GM19395 (cell line): ENCODE measurements at regions not wholly inside any gene's neighbourhood (a gene's known extent, or its start where the extent isn't known, plus 50 kb on each side); places are given as distances from the start of the nearest gene placed in this dataset.
"Not testable (repeated sequence)": the region's sequence is repeated elsewhere in the genome, so short reads cannot be mapped to it uniquely, and the experiment has no call there.

Experiments
- ATAC-seq: cut with Tn5 transposase; IDR thresholded peaks from one replicate; pipeline ENCODE4 v1.9.1; 2021; ENCODE audit warnings: mild to moderate bottlenecking, moderate library complexity; ENCODE audit not compliant: unreplicated experiment

- not testable (repeated sequence) for ATAC-seq
These were observed 798.3 kb upstream of the CDH9 start for GRCh38 chr5:27836704-27837103.

DNA sequence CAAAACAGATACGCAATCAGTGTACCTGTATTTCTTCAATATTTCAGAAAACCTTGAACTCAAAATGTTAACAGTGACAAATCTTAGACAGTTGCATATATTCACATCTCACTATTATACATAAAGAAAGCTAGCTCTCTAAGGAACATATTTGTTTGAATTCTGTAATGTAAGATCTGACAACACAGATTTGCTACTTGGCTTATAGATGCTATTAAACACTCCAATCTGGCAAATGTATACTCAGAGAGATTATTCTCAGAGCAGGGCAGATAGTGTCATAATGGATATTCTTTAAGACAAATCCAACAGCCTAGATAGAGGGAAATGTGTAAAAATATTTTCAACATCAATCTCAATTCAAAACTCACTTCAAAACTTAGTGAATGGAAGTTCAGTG lies 794.5 kb upstream of the CDH9 start:
- no peak for ATAC-seq

GRCh38 chr5:27830546-27830945 lies 792.2 kb upstream of the CDH9 start:
- no peak for ATAC-seq

DNA sequence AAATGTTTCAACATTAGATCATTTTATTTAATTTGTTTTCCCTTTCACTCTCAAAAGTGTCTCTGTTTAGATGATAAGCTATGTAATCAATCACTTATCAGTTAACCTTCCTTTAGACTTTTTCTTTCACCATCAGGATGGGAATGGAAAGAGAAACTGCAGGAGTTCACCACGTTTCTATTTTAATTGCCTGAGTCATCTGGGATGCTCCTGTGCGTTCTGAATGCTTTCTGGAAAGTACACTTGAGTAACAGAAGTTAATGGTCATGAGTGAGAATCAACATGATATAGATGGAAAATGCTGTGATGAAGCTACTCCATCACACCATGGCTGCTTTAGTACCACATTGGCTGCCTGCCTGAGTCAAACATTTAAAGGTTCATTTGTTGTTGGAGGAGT lies 783.3 kb upstream of the CDH9 start:
- no peak for ATAC-seq

GRCh38 chr5:27818888-27819287 lies 780.5 kb upstream of the CDH9 start:
- ATAC-seq: no peak

DNA sequence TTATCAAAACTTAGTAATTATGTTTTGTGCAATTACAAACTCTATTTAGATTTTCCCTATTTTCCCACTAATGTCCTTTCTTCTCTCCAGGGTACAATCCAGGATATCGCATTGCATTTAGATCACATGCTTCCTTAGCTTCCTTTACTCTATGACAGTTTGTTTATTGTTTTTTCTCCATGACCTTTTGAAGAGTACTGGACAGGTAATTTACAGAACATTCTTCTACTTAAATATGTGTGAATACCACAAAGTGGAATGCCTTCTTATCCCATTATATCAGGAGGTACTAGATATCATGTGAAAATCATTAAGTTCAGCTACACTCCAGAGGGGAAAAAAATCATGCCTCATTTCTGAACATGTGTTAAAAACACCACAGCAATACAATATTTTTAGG lies 776.6 kb upstream of the CDH9 start:
- no peak for ATAC-seq

- no peak for ATAC-seq
These were observed 775.9 kb upstream of the CDH9 start for GRCh38 chr5:27814286-27814685.

GRCh38 chr5:27810458-27810857 lies 772.1 kb upstream of the CDH9 start:
- no peak for ATAC-seq

DNA sequence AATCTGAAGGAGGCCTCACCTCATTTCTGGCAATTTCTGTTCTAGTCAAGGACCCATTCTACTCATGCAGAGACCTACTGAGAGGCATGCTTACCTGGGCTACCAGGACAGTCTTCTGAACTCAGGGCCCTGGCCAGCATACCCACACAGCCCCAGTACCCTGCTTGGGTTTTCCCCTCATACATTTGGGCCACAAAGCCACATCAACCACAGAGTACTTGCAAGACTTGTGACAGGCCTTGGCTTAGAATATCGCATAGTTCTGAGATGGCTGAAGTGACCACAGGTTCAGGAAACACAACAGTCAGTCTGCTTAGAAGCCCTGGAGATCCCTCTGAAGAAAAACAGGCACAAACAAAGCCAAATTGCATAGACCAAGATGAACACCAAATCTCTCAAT lies 758.8 kb upstream of the CDH9 start:
- ATAC-seq: no peak

GRCh38 chr5:27788184-27788583 lies 749.8 kb upstream of the CDH9 start:
- no peak for ATAC-seq

GRCh38 chr5:27784317-27784716 lies 745.9 kb upstream of the CDH9 start:
- ATAC-seq: no peak

DNA sequence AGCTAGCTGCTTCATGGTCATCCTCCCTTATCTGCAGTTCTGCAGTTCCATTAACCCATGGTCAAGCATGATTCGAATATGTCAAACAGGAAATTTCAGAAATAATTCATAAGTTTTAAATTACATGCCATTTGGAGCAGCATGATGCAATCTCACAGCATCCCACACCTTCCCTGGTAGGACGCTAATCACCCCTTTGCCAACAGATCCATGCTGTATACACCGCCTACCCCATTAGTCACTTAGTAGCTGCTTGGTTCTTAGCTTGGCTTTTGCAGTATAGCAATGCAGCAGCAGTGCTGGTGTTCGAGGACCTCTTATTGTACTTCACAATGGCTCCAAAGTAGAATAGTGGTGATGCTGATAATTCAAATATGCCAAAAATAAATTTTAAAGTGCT lies 739.7 kb upstream of the CDH9 start:
- ATAC-seq: no peak

DNA sequence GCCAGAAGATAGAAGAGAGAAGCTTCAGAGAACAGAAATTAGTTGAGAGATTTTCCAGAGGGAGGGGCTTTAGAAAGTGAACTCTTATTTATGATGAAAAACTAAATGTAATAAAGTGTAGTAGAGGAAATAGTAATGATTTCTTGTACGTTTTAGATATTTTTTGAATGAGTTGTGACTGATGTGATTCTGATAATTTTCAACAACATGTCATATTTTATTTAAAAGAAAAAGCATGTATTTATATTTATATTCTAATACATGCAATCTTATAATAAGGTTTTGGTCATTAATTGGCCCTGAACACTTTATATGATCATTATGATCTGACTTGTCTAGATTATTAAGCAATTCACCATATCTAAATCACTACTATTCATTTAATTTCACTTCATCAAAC lies 735.2 kb upstream of the CDH9 start:
- ATAC-seq: no peak

GRCh38 chr5:27773166-27773565 lies 734.8 kb upstream of the CDH9 start:
- ATAC-seq: no peak

DNA sequence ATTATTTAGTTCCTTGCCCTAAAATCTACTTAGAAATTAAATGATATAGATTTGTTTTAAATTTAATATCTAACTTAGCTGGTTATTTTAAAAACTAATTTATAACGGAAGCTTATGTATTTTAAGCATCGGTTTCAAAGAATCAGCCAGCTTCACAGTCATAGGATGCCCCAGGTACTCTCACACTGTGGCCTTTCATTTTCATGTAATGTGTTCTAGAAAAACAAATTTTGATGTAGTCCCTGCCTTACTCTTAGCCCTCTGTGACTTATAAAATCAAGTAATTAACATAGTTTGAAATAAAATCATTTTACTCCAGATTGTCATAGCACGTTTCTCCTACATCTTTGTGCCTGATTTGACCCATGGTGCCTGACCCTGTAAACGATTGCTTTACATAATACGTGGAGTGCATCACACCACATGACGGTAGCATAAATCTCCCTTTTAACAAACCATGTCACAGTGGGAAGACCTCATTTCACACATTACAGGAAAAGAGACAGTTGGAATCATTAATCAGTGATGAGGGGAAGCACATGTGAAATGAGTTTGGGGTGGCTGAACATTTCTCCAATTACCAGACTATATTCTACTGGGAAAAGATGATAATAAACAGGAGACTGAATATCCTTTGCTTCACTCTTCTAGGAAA lies 731.5 kb upstream of the CDH9 start:
- no peak for ATAC-seq

GRCh38 chr5:27748847-27749246 lies 710.5 kb upstream of the CDH9 start:
- no peak for ATAC-seq

- ATAC-seq: not testable (repeated sequence)
These were observed 705.1 kb upstream of the CDH9 start for GRCh38 chr5:27743383-27743979.

DNA sequence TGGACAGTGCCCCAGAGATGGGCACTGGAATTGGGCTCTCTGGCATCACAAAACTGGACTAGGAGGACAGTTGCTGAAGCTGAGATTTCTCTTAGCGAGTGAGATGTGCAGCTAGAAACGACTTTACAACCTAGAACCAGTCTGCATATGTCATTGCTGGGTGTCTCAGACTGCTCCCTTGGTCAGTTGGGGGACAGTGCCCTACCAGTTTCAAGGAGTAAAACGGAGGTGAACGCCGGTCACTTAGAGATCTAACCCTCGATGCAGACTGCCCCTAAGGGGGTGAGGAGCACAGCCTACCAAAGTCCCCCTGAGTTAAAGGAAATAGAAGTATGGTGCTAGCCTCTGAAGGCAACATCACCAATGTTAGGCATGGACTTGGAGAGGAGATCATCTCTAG lies 704.4 kb upstream of the CDH9 start:
- ATAC-seq: no peak

DNA sequence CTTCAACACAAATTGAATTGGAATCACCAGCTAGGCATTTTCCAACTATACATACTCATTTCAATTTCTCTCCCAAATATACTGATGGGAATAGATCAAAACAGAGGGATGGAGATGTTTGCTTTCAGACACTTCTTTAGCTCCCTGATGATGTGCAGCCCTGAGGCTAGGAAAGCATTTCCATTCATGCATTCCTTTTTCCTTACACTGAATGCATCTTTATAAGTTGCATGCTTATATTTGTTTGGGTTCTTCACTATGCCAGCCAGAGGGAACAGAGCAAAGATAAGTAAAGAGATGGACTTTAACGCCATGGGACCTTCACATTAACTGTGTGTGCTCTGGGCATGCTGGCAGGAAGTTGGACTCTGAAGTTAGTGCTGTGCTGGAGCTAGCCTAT lies 696.5 kb upstream of the CDH9 start:
- ATAC-seq: no peak

DNA sequence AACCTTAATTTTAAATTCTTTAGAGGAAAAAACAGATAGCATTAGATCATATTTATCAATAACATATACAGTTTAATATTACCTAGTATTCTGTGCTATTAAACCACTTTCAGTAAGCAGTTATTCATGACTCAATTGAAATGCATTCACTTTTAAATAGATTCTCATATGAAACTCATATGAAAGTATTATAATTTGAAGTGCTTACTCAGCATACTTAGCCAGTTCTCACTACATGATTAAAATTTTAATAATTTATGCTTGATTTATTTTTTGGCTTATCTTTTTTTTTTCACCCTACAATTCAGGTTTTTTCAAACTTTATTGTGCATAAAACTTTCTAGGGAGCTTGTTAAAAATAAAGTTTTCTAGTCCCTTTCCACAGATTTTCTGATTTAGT lies 694.9 kb upstream of the CDH9 start:
- ATAC-seq: no peak

- no peak for ATAC-seq
These were observed 688.9 kb upstream of the CDH9 start for GRCh38 chr5:27727254-27727653.

- ATAC-seq: no peak
These were observed 684.0 kb upstream of the CDH9 start for GRCh38 chr5:27722337-27722736.

GRCh38 chr5:27708534-27708933 lies 670.1 kb upstream of the CDH9 start:
- no peak for ATAC-seq
